ENCODE measurements at regions not wholly inside any gene's neighbourhood (a gene's known extent, or its start where the extent isn't known, plus 50 kb on each side); places are given as distances from the start of the nearest gene placed in this dataset.
"Not testable (repeated sequence)": the region's sequence is repeated elsewhere in the genome, so short reads cannot be mapped to it uniquely, and the experiment has no call there.

DNA sequence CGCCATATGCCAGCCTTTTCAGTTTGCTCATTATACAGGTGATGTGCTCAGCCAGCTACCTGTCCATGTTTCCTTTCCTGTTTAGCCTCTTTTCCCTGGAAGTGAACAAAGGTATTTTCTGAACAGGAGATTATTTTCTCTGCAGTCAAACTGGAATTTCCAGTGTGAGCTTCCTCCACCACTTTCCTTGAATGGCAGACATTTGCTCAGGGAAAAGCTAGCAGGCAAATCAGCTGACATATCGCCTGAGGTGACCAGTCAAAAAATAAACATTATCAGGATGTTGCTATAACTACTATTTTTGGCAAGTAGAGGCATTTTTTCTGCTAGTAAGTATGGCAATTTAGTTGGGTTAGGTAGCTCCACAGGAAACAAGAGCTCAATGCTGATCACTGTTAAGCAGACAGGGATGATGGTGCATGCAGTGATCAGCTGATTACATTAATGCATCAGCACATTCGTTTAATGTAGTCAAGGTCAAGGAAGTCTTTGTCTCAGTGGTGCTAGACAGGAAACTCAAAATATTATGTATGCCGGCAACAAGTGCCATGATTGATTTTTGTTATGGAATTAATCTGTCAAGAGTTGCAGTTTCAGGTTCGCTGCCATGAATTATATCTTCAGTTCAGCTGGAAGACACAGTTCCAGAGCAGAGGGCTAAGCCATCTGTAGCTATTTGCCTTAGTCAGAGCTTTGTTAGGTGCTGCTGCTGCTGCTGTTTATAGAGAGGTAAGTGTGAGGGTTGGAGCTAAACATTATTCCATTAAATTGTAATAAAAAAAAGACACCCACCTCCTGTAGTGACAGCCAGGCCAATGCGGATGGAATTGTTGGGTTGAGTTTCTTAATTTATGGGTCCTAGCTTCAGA is 179.7 kb upstream of the ST6GALNAC5 start:
- Mint-ChIP-seq H3K36me3 (ENCODE audit: insufficient read depth) (no peaks in the 10 kb centered on the region), H3K4me3 (no peak overlapping the region), H3K27me3 (ENCODE audit: low read depth) (peaks cover 4% of the 10 kb centered on the region), H3K9me3 (no peaks in the 10 kb centered on the region), H3K4me1 (ENCODE audit: low read depth) (no peaks in the 10 kb centered on the region)
- DNase-seq (no peak), ATAC-seq (no peak)

GRCh38 chr1:76690766-76691165 is 176.5 kb upstream of the ST6GALNAC5 start:
- H3K9me3 Mint-ChIP-seq: peaks cover 10% of the 10 kb centered on the region
- no peak overlapping the region for H3K4me3 Mint-ChIP-seq
- H3K27me3 Mint-ChIP-seq (ENCODE audit: low read depth): peaks cover 4% of the 10 kb centered on the region
- H3K4me1 Mint-ChIP-seq (ENCODE audit: low read depth): no peaks in the 10 kb centered on the region
- no peak for DNase-seq
- no peak for ATAC-seq
- no peaks in the 10 kb centered on the region for H3K36me3 Mint-ChIP-seq (ENCODE audit: insufficient read depth)

DNA sequence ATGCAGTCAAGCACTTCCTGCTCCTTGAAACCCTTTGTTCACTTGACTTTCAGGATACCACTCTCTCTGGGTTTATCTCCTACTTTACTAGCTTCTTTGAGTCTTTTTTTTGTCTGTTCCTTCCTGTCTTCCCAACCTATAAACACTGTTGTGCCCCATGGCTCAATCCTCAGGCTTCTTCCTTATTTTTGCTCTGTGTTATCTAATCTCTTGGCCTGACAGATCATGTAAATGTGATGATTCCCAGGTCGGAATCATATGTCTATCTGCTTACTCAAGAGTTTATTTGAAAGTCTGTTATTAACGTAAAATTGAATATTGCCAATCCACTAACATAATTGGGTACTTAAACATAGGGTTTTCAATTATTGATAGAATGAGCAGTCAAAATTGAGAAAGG is 171.7 kb upstream of the ST6GALNAC5 start:
- no peaks in the 10 kb centered on the region for H3K27me3 Mint-ChIP-seq (ENCODE audit: low read depth)
- no peaks in the 10 kb centered on the region for H3K36me3 Mint-ChIP-seq (ENCODE audit: insufficient read depth)
- H3K4me1 Mint-ChIP-seq (ENCODE audit: low read depth): no peaks in the 10 kb centered on the region
- no peak for ATAC-seq
- no peak for DNase-seq
- peaks cover 10% of the 10 kb centered on the region for H3K9me3 Mint-ChIP-seq
- H3K4me3 Mint-ChIP-seq: no peak overlapping the region

- Mint-ChIP-seq H3K9me3 (peaks cover 10% of the 10 kb centered on the region), H3K36me3 (ENCODE audit: insufficient read depth) (no peaks in the 10 kb centered on the region), H3K4me1 (ENCODE audit: low read depth) (no peaks in the 10 kb centered on the region), H3K4me3 (no peak overlapping the region), H3K27me3 (ENCODE audit: low read depth) (no peaks in the 10 kb centered on the region)
- no peak for DNase-seq
- ATAC-seq: no peak
Observed at GRCh38 chr1:76697361-76697760, 169.9 kb upstream of the ST6GALNAC5 start.

DNA sequence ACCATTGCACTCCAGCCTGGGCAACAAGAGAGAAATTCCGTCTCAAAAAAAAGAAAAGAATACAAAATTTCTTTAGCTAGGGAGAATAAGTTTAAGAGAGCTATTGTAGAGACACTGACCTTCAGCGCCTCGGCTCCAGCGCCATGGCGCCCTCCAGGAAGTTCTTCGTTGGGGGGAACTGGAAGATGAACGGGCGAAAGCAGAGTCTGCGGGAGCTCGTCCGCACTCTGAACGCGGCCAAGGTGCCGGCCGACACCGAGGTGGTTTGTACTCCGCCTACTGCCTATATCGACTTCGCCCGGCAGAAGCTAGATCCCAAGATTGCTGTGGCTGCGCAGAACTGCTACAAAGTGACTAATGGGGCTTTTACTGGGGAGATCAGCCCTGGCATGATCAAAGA is 167.6 kb upstream of the ST6GALNAC5 start:
- not testable (repeated sequence) for H3K9me3 Mint-ChIP-seq; ATAC-seq; H3K4me1 Mint-ChIP-seq (ENCODE audit: low read depth); H3K27me3 Mint-ChIP-seq (ENCODE audit: low read depth); H3K36me3 Mint-ChIP-seq (ENCODE audit: insufficient read depth); H3K4me3 Mint-ChIP-seq; DNase-seq

GRCh38 chr1:76700200-76700599 is 167.1 kb upstream of the ST6GALNAC5 start:
- H3K36me3 Mint-ChIP-seq (ENCODE audit: insufficient read depth); H3K4me3 Mint-ChIP-seq; DNase-seq; H3K27me3 Mint-ChIP-seq (ENCODE audit: low read depth); H3K9me3 Mint-ChIP-seq; ATAC-seq; H3K4me1 Mint-ChIP-seq (ENCODE audit: low read depth): not testable (repeated sequence)

DNA sequence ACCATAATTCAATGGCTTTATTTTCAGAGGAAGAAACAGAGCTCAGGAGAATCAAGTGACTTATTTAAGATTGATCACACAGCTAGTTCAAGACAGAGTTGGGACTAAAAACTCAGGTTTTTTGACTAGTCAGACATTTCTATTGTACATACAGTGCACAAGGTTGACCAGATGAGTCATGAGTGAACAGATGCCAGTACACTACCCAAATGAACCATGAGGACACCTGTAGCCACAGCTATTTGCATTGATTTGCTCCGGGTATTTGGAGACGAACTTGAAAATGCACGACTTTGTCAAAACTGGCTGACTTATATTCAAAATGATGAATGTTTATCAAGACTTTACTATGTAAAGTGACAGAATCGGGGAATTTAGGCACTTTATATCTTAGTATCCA is 161.7 kb upstream of the ST6GALNAC5 start:
- H3K27me3 Mint-ChIP-seq (ENCODE audit: low read depth): peaks cover 6% of the 10 kb centered on the region
- no peaks in the 10 kb centered on the region for H3K4me1 Mint-ChIP-seq (ENCODE audit: low read depth)
- H3K9me3 Mint-ChIP-seq: no peaks in the 10 kb centered on the region
- H3K4me3 Mint-ChIP-seq: no peak overlapping the region
- DNase-seq (no peak), ATAC-seq (no peak)
- no peaks in the 10 kb centered on the region for H3K36me3 Mint-ChIP-seq (ENCODE audit: insufficient read depth)

- ATAC-seq: peak; percentile 84 to 88
- no peaks in the 10 kb centered on the region for H3K36me3 Mint-ChIP-seq (ENCODE audit: insufficient read depth)
- no peak for DNase-seq
- H3K4me1 Mint-ChIP-seq (ENCODE audit: low read depth): no peaks in the 10 kb centered on the region
- H3K4me3 Mint-ChIP-seq: no peak overlapping the region
- H3K27me3 Mint-ChIP-seq (ENCODE audit: low read depth): peaks cover 5% of the 10 kb centered on the region
- no peaks in the 10 kb centered on the region for H3K9me3 Mint-ChIP-seq
Observed at GRCh38 chr1:76713535-76713934, 153.7 kb upstream of the ST6GALNAC5 start.

DNA sequence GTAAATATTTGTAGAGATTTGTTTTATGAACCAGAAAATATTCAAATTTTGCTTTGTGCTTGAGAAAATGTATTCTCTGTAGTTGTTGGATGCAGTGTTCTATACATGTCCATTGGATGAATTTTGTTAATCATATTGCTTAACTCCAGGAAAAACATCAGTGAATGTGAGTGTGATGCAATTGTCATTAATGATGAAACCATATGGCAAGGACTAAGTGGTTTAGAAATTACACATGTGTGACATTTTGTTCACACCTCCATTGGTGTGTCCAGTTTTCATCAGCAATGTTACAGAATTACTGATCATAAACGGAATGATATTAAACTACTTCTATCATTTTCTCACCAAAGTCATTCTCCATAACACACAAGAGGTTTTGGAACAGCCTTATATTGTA is 151.8 kb upstream of the ST6GALNAC5 start:
- no peak for ATAC-seq
- Mint-ChIP-seq H3K4me1 (ENCODE audit: low read depth) (no peaks in the 10 kb centered on the region), H3K36me3 (ENCODE audit: insufficient read depth) (no peaks in the 10 kb centered on the region), H3K4me3 (no peak overlapping the region), H3K9me3 (no peaks in the 10 kb centered on the region), H3K27me3 (ENCODE audit: low read depth) (peaks cover 2% of the 10 kb centered on the region)
- DNase-seq: no peak

GRCh38 chr1:76723949-76724348 is 143.3 kb upstream of the ST6GALNAC5 start:
- ATAC-seq: no peak
- H3K27me3 Mint-ChIP-seq (ENCODE audit: low read depth): no peaks in the 10 kb centered on the region
- no peaks in the 10 kb centered on the region for H3K9me3 Mint-ChIP-seq
- no peak for DNase-seq
- H3K36me3 Mint-ChIP-seq (ENCODE audit: insufficient read depth): no peaks in the 10 kb centered on the region
- no peak overlapping the region for H3K4me3 Mint-ChIP-seq
- no peaks in the 10 kb centered on the region for H3K4me1 Mint-ChIP-seq (ENCODE audit: low read depth)

- no peak for ATAC-seq
- no peaks in the 10 kb centered on the region for H3K36me3 Mint-ChIP-seq (ENCODE audit: insufficient read depth)
- no peak overlapping the region for H3K4me3 Mint-ChIP-seq
- DNase-seq: no peak
- H3K4me1 Mint-ChIP-seq (ENCODE audit: low read depth): no peaks in the 10 kb centered on the region
- H3K9me3 Mint-ChIP-seq: no peaks in the 10 kb centered on the region
- no peaks in the 10 kb centered on the region for H3K27me3 Mint-ChIP-seq (ENCODE audit: low read depth)
Observed at GRCh38 chr1:76724816-76725215, 142.5 kb upstream of the ST6GALNAC5 start.

DNA sequence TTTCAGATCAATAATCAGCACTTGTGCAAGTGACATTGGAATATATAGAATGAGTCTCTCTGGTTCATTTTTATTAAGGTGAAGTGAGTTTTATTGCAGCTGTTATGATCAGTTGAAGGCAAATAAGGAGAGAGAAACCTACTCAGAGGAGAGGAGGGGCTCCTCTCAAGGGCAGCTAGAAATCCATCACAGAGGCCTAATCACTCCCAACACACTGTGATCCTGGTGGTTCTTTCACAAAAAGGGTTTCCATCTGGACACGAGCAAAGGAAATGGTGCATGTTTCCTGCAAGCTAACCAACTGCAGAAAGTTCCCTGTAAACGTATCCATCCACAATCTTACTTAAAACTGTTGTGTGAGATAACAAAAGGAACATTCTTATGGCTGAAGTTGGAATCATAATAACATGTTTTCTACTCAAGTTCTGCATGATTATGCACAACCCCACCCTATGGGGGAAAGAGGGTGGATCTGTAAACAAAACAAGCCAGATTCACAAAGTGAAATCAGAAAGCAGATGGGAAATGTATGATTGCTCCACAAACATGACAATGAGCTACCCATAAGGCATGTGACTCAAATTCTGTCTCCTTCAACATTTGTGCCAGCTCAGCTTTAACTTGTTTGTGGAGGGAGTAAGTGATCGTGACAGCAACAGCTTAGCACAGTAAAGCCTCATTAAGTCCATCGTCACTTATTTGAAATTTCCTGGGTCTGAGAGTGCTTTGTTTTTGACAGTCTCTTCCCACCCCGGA is 141.2 kb upstream of the ST6GALNAC5 start:
- Mint-ChIP-seq H3K4me3 (no peak overlapping the region), H3K4me1 (ENCODE audit: low read depth) (no peaks in the 10 kb centered on the region), H3K27me3 (ENCODE audit: low read depth) (no peaks in the 10 kb centered on the region), H3K9me3 (no peaks in the 10 kb centered on the region), H3K36me3 (ENCODE audit: insufficient read depth) (no peaks in the 10 kb centered on the region)
- DNase-seq: no peak
- ATAC-seq: no peak

DNA sequence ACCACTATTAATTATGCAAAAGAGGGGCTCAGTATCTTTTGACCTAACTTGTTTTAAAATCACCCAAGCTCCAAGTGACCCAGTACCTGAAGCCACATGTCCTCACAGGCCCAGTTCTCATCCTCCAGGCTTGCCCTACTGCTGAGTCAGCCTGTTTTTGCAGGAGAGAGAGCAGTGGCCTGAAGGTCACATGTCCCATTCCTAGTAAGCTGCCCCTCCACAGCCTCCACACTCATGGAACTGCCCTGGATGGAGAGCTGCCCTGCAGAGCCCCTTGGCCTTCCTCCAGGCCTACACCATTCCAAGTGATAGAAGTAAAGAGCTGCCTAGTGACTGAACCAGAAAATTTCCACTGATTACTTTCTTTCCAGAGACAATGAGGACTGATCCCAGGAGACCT is 139.8 kb upstream of the ST6GALNAC5 start:
- Mint-ChIP-seq H3K27me3 (ENCODE audit: low read depth) (no peaks in the 10 kb centered on the region), H3K9me3 (no peaks in the 10 kb centered on the region), H3K36me3 (ENCODE audit: insufficient read depth) (no peaks in the 10 kb centered on the region), H3K4me1 (ENCODE audit: low read depth) (no peaks in the 10 kb centered on the region), H3K4me3 (no peak overlapping the region)
- ATAC-seq (no peak), DNase-seq (no peak)

DNA sequence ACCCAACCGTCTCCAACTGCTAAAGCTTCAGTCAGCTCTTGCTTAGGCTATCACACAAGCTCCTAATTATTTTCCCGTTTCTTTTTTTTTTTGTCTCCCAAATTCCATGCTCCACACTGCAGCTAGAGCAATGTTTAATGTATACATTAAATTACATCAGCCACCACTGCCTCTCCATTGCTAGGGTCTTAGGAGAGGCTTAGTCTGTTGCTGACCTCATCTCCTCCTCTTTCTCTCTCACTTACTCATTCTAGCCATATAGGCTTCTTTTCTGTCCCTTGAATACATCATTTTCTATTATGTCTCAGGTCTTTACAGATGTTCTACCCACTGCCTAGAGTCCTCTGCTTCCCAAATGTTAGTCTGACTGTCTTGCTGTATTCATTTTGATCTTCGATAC is 138.1 kb upstream of the ST6GALNAC5 start:
- no peak overlapping the region for H3K4me3 Mint-ChIP-seq
- no peak for ATAC-seq
- DNase-seq: no peak
- H3K9me3 Mint-ChIP-seq: no peaks in the 10 kb centered on the region
- H3K27me3 Mint-ChIP-seq (ENCODE audit: low read depth): no peaks in the 10 kb centered on the region
- H3K4me1 Mint-ChIP-seq (ENCODE audit: low read depth): no peaks in the 10 kb centered on the region
- H3K36me3 Mint-ChIP-seq (ENCODE audit: insufficient read depth): no peaks in the 10 kb centered on the region

DNA sequence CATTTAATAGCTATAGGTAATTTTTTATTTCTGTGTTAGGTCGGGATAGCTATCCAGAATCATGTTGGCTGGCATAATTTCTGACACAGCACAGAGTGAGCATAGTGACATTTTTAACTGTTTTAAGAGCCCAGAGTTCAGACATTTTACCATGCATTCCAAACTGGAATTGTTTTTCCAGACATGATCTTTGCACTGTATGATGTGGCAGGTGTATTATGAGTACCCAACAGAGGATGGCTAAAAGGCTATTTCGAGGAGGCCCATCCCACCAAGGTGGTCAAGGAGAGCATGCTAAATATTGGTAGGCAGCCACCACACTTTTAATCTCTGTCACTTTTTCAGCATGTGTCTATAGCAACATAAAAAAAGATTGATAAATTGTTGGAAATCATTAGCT is 137.3 kb upstream of the ST6GALNAC5 start:
- DNase-seq (no peak), ATAC-seq (no peak)
- no peaks in the 10 kb centered on the region for H3K36me3 Mint-ChIP-seq (ENCODE audit: insufficient read depth)
- no peaks in the 10 kb centered on the region for H3K4me1 Mint-ChIP-seq (ENCODE audit: low read depth)
- H3K4me3 Mint-ChIP-seq: no peak overlapping the region
- H3K9me3 Mint-ChIP-seq: no peaks in the 10 kb centered on the region
- H3K27me3 Mint-ChIP-seq (ENCODE audit: low read depth): no peaks in the 10 kb centered on the region
